HG02763 (cell line): ENCODE measurements at regions not wholly inside any gene's neighbourhood (a gene's known extent, or its start where the extent isn't known, plus 50 kb on each side); places are given as distances from the start of the nearest gene placed in this dataset.
"Not testable (repeated sequence)": the region's sequence is repeated elsewhere in the genome, so short reads cannot be mapped to it uniquely, and the experiment has no call there.

Experiments
- ATAC-seq: cut with Tn5 transposase; IDR thresholded peaks from one replicate; pipeline ENCODE4 v1.9.1; 2021; ENCODE audit warnings: mild to moderate bottlenecking, moderate library complexity; ENCODE audit not compliant: unreplicated experiment

DNA sequence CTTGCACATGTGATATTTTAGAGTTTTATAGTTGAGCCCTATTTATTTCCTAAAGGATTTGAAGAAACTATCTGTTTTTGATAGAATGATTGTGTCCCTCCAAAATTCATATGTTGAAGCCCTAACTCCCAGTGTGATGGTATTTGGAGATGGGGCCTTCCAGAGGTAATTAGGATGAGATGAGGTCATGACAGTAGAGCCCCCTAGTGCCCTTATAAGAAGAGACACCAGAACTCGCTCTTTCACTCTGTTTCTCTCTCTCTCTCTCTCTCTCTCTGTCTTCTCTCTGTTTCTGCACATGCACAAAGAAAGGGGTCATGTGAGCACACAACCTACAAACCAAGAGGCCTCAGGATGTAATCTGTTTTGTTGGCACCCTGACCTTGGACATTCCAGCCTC, 921.9 kb upstream of the DIAPH2 start:
- no peak for ATAC-seq

GRCh38 chrX:95764972-95765451, 919.6 kb upstream of the DIAPH2 start:
- ATAC-seq: peak; percentile 61

GRCh38 chrX:95771198-95771597, 913.4 kb upstream of the DIAPH2 start:
- not testable (repeated sequence) for ATAC-seq

DNA sequence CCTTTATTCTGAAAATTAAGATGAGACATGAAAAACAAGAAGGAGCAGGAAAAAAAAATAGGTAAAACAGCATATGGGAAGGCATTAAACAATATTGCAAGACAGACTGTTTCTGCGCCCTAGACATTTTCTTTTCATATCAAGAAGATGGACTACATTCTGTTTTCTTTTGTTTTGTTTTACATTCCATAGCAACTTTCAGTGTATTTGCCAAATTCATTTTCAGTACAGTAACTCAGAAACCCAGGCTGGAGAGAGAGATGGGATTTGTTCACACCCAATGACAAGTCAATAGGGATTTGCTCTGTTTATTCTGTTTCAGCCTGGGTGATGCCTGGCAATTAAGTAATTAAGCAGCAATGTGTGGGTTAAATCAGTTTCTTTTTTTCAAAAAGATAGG, 892.8 kb upstream of the DIAPH2 start:
- ATAC-seq: no peak

DNA sequence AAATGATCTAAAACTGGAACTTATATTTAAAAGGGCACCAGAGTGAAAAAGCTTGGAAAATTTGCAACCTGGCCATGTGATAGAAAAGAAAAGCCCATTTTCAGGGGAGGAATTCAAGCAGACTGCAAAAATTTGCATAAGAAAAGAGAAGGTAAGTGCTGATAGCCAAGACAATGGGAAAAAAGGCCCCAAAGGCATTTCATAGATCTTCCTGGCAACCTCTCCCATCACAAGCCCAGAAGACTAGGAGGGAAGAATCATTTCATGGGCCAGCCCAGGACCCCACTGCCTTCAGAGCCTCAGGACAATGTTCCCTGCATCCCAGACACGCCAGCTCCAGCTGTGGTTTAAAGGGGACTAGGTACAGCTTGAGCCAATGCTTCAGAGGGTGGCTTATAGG, 887.3 kb upstream of the DIAPH2 start:
- no peak for ATAC-seq

- ATAC-seq: no peak
Measured at GRCh38 chrX:95823796-95824195, 860.8 kb upstream of the DIAPH2 start.

DNA sequence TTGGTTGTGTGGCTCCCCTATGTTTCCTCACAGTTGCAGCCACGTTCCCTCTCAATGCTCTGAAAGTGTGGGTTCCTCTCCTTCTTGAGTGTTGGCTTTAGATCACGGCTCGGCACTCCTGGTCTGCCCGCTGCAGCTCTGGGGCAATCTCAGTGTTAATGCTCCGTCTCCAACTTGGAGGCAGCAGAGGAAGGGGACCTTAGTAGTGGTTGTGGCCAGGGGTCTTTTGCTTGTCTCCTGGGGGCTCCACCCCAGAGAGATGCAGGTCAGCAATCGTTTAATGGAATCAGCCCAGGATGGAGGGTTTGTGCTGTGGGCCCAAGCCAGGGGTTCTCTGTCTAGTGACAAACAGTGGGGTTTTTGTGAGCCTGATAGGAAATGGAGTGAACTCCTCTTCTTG, 849.4 kb upstream of the DIAPH2 start:
- ATAC-seq: no peak

GRCh38 chrX:95836517-95836916, 848.1 kb upstream of the DIAPH2 start:
- no peak for ATAC-seq

DNA sequence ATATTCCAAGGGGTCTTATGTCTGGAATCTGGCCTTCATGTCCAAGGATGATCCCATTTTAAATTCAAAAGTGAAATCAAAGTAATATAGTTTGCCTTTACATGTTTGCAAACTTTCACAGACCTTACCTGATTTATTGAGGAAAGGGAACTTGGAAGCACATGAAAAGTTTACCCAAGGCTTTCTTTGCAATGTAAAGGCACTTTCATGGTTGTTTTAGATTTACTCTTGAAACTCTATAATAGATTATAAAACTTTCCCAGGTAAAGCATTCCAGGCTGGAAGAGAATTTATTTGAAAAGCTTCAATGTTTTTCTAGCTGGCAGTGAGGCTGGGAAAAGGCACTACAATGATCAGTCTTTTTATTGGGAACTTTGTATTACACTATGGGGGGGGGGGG, 842.8 kb upstream of the DIAPH2 start:
- ATAC-seq: no peak

- ATAC-seq: no peak
Measured at GRCh38 chrX:95860127-95860526, 824.5 kb upstream of the DIAPH2 start.

- ATAC-seq: no peak
Measured at GRCh38 chrX:95875661-95876060, 809.0 kb upstream of the DIAPH2 start.

GRCh38 chrX:95878874-95879273, 805.8 kb upstream of the DIAPH2 start:
- ATAC-seq: no peak

DNA sequence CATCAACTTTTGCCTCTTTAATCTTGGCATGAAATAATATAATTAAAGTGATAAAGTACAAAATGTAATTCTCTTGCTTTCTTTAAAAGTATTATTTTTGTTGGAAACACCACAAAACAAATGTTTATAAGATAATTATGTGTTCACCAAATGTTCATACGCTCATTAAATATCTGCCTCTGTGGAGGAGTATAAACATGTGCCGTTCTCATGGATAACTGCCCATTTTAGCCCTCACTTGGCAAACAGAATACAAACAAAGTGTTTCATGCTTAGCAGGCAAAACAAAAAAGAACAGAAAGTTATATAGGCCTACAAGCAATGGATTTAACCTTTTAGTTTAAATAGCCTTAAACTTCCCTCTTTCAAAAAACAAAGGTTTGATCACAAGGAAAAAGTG, 800.5 kb upstream of the DIAPH2 start:
- ATAC-seq: no peak

GRCh38 chrX:95885074-95885473, 799.6 kb upstream of the DIAPH2 start:
- ATAC-seq: no peak

DNA sequence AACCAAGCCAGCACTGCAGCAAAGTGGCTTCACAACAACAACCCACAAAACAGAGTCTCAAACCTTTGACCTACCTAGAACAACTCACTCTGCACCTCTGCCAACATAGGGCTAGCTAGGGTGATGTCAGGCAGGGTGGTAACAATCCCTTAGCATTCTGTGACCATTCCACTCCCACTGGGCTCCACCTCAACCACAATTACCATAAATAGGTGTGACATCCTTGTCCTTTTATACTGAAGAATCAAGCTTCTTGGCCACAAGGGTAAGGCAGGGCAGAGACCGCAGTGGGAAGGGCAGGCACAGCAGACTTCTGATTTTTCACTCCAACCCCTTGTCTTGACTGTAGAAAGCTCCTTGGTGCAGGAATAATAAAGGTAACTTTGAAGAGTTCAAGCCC, 795.4 kb upstream of the DIAPH2 start:
- ATAC-seq: no peak

DNA sequence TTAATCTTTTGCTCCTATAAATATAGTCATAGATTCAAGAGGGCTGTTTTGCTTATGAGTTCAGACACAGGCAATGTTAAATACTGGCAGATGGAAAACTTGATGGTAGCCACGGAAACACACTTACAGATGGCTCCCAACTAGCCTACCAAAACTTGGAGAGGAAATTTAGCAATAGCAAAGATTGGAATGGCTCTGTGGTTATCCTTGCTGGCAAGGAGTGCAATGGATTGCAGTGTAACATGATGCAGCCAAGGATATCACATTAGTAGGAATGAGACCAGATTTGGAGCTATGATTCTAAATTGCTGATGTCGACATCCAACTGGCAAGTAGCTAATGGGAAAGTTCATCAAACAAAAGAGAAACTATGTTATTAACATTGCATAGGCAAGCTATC, 791.0 kb upstream of the DIAPH2 start:
- no peak for ATAC-seq

- ATAC-seq: no peak
Measured at GRCh38 chrX:95903490-95903889, 781.2 kb upstream of the DIAPH2 start.

- ATAC-seq: no peak
Measured at GRCh38 chrX:95903975-95904374, 780.7 kb upstream of the DIAPH2 start.

GRCh38 chrX:95907081-95907480, 777.6 kb upstream of the DIAPH2 start:
- ATAC-seq: no peak

DNA sequence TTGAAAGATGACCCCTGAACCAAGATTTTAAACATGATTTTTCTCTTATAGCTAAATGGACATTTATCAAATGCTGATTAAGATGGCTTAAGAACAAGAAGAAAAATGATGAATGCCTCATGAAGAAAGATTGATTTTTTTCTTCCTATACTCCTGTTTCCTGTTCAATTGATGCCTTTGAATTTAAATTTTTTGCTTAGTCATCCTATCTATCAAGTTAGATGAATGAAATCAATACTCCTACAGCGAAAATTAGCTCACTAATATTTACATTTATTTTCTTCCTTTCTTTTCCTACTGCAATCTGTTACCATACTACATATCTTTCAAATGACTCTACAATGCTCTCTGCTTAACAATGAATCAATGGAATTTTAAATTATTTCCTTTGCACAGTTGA, 773.6 kb upstream of the DIAPH2 start:
- ATAC-seq: no peak

- ATAC-seq: no peak
Measured at GRCh38 chrX:95919605-95920004, 765.0 kb upstream of the DIAPH2 start.

GRCh38 chrX:95945528-95945927, 739.1 kb upstream of the DIAPH2 start:
- no peak for ATAC-seq

- no peak for ATAC-seq
Measured at GRCh38 chrX:95949588-95949987, 735.1 kb upstream of the DIAPH2 start.

GRCh38 chrX:95950679-95951078, 734.0 kb upstream of the DIAPH2 start:
- no peak for ATAC-seq
